GM12878 (cell line): ENCODE measurements at regions not wholly inside any gene's neighbourhood (a gene's known extent, or its start where the extent isn't known, plus 50 kb on each side); places are given as distances from the start of the nearest gene placed in this dataset.

Source experiments
- CBFB ChIP-seq: IDR thresholded peaks from 2 replicates; pipeline ENCODE4 v1.6.1; 2016; ENCODE audit warnings: antibody characterized with exemption, low read depth
- CTCF ChIP-seq, 3 experiments: IDR thresholded peaks in 2 of 3; conservative IDR thresholded peaks in 1 of 3; 2 replicates each; pipeline ENCODE4 v1.5.1; 2011; ENCODE audit warnings: low read depth in 3 of 3, low read length in 3 of 3, mild to moderate bottlenecking in 3 of 3, control low read depth in 2 of 3, moderate library complexity in 2 of 3, inconsistent platforms in 1 of 3, mixed read lengths in 1 of 3; ENCODE audit not compliant: control insufficient read depth in 2 of 3, insufficient read depth in 1 of 3; ENCODE audit errors: extremely low read depth in 1 of 3
- E4F1 ChIP-seq: fragments of 450-650 bp; IDR thresholded peaks from 2 replicates; pipeline ENCODE4 v1.6.1; 2018; ENCODE audit warnings: borderline replicate concordance, mild to moderate bottlenecking; ENCODE audit not compliant: partially characterized antibody
- EZH2 ChIP-seq: IDR thresholded peaks from 2 replicates; pipeline ENCODE4 v1.6.1; 2012; ENCODE audit warnings: low read depth, mild to moderate bottlenecking, control low read depth, inconsistent platforms, low read length, borderline replicate concordance; ENCODE audit not compliant: control insufficient read depth
- HCFC1 ChIP-seq: fragments of 150-350 bp; IDR thresholded peaks from 2 replicates; pipeline ENCODE4 v1.6.1; 2014; ENCODE audit warnings: low read length
- IRF3 ChIP-seq: fragments of 450-650 bp; IDR thresholded peaks from 2 replicates; pipeline ENCODE4 v1.6.1; 2014; ENCODE audit warnings: mild to moderate bottlenecking
- MAX ChIP-seq: IDR thresholded peaks from 2 replicates; pipeline ENCODE4 v1.6.1; 2012; ENCODE audit warnings: low read depth, low read length, improper control_type of control experiment
- MYC ChIP-seq: IDR thresholded peaks from 2 replicates; pipeline ENCODE4 v1.6.1; 2011; ENCODE audit warnings: mild to moderate bottlenecking, low read length, moderate library complexity, inconsistent platforms; ENCODE audit not compliant: insufficient read depth, insufficient replicate concordance, insufficient read length, severe bottlenecking
- NRF1 ChIP-seq: conservative IDR thresholded peaks from 2 replicates; pipeline ENCODE4 v1.6.1; 2011; ENCODE audit warnings: mild to moderate bottlenecking, low read depth, low read length, improper control_type of control experiment
- RB1 ChIP-seq: fragments of 450-650 bp; formaldehyde crosslinking; IDR thresholded peaks from 2 replicates; pipeline ENCODE4 v1.6.1; 2017; ENCODE audit warnings: mild to moderate bottlenecking, borderline replicate concordance
- RCOR1 ChIP-seq: conservative IDR thresholded peaks from 2 replicates; pipeline ENCODE4 v1.6.1; 2012; ENCODE audit warnings: low read depth, low read length, improper control_type of control experiment
- SUZ12 ChIP-seq: fragments of 200-600 bp; sonication (generic); IDR thresholded peaks from one replicate; pipeline ENCODE4 v1.6.1; 2018; ENCODE audit warnings: antibody characterized with exemption, mild to moderate bottlenecking; ENCODE audit not compliant: unreplicated experiment
- ZBTB4 ChIP-seq: fragments of 450-650 bp; formaldehyde crosslinking; IDR thresholded peaks from 2 replicates; pipeline ENCODE4 v1.4.0; 2022; ENCODE audit warnings: mild to moderate bottlenecking, moderate library complexity

GRCh38 chr12:33187409-33187808 lies 252.2 kb downstream of the SYT10 start:
- TF ChIP-seq MAX (no peak), IRF3 (no peak), NRF1 (no peak), E4F1 (no peak), MYC (no peak), ZBTB4 (no peak), RB1 (no peak), HCFC1 (no peak), RCOR1 (no peak), SUZ12 (no peak), CTCF (IDR thresholded peaks at IDR 0.05 in 2 of 3, conservative IDR thresholded peaks at IDR 0.05 in 1 of 3; ENCODE audit: control insufficient read depth in 2 of 3, extremely low read depth in 1 of 3, insufficient read depth in 1 of 3, low read depth in 3 of 3, low read length in 3 of 3) (no peak), CBFB (no peak), EZH2 (no peak)
